ENCODE measurements at regions not wholly inside any gene's neighbourhood (a gene's known extent, or its start where the extent isn't known, plus 50 kb on each side); places are given as distances from the start of the nearest gene placed in this dataset.

GRCh38 chr7:13508586-13508985, 480.9 kb downstream of the ETV1 start:
- H3K27me3 ChIP-seq: no peaks in the 10 kb centered on the region
- TF ChIP-seq CTCF (IDR thresholded peaks at IDR 0.05): no peak
- WGBS, 2 donors: 71 to 80% methylated on average over 1 of the region's 1 CpG
- H3K36me3 ChIP-seq: no peaks in the 10 kb centered on the region
- peaks cover 0 to 25% (median 0%) of the 10 kb centered on the region in 11 donors for H3K9me3 ChIP-seq
- ATAC-seq: no peak
- H3K27ac ChIP-seq: no peak overlapping the region
- no peak overlapping the region for H3K4me3 ChIP-seq
- intact Hi-C loops (cut with DNase I): no loop called here
- no peak for DNase-seq
- H3K4me1 ChIP-seq: no peaks in the 10 kb centered on the region

- DNase-seq (no peak), ATAC-seq (no peak)
- intact Hi-C loops (cut with DNase I): no loop called here
- TF ChIP-seq CTCF (IDR thresholded peaks at IDR 0.05): no peak
- Histone ChIP-seq H3K36me3 (no peaks in the 10 kb centered on the region), H3K27ac (no peak overlapping the region), H3K4me3 (no peak overlapping the region), H3K27me3 (no peaks in the 10 kb centered on the region), H3K4me1 (no peaks in the 10 kb centered on the region), H3K9me3 (no peaks in the 10 kb centered on the region)
- 92 to 98% methylated on average over 1 of the region's 1 CpG for WGBS, 2 donors
Observed at GRCh38 chr7:13518738-13519137, 470.7 kb downstream of the ETV1 start.

GRCh38 chr7:13524076-13524475, 465.4 kb downstream of the ETV1 start:
- H3K4me3 ChIP-seq: no peak overlapping the region
- no peaks in the 10 kb centered on the region for H3K4me1 ChIP-seq
- no peaks in the 10 kb centered on the region for H3K27me3 ChIP-seq
- intact Hi-C loops (cut with DNase I): loop anchor here in 7 of 10 donors (10.0 kb wide), 6 partner anchors 211 to 1171 kb away; no protein-coding TSS in a partner anchor
- H3K27ac ChIP-seq: no peak overlapping the region
- no peak for TF ChIP-seq CTCF (IDR thresholded peaks at IDR 0.05)
- no peaks in the 10 kb centered on the region for H3K9me3 ChIP-seq
- H3K36me3 ChIP-seq: no peaks in the 10 kb centered on the region
- DNase-seq (no peak), ATAC-seq (no peak)

- intact Hi-C loops (cut with DNase I): no loop called here
- 69 to 72% methylated on average over 5 of the region's 5 CpGs for WGBS, 2 donors
- no peak for TF ChIP-seq CTCF (IDR thresholded peaks at IDR 0.05)
Observed at GRCh38 chr7:13532028-13532753, 457.3 kb downstream of the ETV1 start.

More at GRCh38 chr7:13532028-13532753, 457.3 kb downstream of the ETV1 start:
- H3K27ac ChIP-seq: no peak overlapping the region
- no peaks in the 10 kb centered on the region for H3K4me1 ChIP-seq
- H3K4me3 ChIP-seq: no peak overlapping the region
- H3K36me3 ChIP-seq: no peaks in the 10 kb centered on the region
- H3K9me3 ChIP-seq: no peaks in the 10 kb centered on the region
- no peak for DNase-seq
- no peak for ATAC-seq
- no peaks in the 10 kb centered on the region for H3K27me3 ChIP-seq

All from heart right ventricle (tissue), 16 donors.